IPS-NIHi11 (cell line): ENCODE measurements at regions not wholly inside any gene's neighbourhood (a gene's known extent, or its start where the extent isn't known, plus 50 kb on each side); places are given as distances from the start of the nearest gene placed in this dataset.
"Not testable (repeated sequence)": the region's sequence is repeated elsewhere in the genome, so short reads cannot be mapped to it uniquely, and the experiment has no call there.

Experiments used
- DNase-seq: peaks from one replicate; pipeline ENCODE4 v3.0.0; 2012; ENCODE audit warnings: mixed read lengths, low spot score

DNA sequence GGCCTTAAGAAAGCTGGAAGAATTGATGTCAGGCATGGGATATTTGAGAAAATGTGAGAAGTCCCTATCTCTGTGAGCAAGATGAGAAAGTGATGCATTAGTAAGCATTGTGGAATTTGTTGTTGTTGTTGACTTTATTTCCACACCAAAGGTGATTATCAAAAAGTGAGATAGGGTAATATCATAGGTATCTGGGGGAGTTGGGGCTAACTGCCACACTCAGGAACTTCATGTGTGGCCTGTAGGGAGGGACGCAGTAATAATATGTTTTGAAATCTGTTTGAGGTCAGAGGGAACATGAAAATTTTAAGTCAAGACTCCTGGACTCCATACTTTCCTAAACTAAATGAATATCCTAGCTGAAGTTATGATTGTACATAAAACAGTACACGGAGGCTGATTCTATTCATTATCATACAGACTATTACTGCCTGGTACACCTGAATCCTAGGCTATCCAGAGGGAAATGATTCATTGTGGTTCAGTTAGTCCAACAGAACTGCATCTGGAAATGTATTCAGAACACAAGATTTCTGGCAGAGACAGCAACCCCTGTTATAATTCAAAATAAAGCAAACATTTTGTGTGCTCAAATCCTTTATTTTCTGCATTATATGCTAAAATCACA, 304.8 kb downstream of the CPS1 start:
- DNase-seq = no peak

DNA sequence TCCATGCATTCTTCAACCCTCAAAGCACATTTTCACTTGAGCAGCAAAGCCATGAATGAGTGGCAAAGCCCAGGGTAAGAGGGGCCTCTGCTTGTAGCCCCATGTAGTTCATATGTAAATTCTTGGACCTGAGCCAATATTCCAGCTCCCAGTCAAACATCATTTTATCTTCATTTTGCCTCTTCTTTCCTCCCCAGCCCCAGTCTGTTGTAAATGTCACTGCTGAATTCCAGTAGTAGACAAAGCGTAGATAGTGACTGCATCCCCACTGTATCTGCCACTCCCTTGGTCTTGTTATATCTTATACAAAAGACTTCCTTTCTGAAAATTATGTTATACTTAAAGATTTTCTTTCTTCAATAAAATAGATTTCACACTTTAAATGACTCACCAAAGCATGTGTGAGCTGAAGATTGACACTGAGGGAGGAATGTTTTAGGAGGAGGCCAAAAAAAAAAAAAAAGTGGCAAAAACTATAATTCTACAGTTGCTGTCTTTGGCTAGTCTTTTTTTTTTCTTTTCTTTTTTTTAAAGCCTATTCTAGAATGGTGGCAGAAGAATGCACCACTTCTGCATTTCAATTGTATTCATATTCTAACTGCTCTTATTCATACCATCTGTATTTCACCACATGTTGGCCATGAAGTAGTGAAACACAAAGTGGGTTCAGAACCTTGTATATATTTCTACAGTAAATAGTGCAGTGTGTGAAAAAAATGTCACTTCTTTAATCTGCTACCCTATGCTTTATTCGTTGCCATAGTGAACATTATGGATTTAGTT, 306.1 kb downstream of the CPS1 start:
- DNase-seq = no peak

DNA sequence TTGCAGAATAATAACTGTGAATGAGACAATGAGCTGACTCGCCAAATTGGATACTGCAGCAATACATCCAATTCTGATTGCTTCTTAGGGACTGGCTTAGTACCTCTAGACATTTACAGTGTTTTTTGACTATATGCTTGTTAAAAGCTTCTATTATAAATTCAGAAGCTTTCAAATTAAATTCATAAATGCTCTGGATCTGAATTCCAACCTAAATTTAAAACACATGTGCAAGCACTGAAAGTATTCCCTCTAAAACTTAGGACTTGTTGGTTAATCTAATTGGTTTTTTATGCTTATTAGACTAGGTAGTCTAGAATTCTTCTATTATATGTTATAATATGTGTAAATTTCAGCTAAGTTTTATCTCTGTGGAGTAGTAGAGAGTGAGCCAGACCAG, 306.9 kb downstream of the CPS1 start:
- DNase-seq = no peak

DNA sequence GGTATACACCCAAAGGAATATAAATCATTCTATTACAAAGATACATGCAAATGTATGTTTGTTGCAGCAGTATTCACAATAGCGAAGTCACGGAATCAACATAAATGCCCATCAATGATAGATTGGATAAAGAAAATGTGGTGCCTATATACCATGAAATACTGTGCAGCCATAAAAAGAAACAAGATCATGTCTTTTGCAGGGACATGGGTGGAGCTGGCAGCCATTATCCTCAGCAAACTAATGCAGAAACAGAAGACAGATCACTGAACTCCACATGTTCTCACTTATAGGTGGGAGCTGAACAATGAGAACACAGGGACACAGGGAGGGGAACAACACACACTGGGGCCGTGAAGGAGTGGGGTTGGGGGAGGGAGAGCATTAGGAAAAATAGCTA, 315.2 kb downstream of the CPS1 start:
- not testable (repeated sequence) for DNase-seq

DNA sequence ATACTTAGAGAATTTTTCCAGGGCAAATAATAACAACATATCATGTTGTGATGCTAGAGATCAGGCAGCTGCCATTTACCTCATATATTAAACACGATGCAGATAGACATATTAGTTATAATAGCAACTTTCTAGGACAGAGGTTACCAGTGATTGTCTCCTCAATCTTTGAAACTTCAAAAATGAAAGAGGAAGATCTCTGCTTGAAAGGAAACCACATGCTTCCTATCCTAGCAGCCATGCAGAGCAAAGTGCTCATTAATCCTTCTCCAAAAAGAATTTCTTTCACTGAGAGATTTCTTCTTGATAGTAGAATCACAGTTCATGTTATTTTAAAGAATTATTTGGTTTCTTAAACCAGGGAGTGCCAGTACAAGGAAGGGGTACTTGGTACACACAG, 317.2 kb downstream of the CPS1 start:
- no peak for DNase-seq

DNA sequence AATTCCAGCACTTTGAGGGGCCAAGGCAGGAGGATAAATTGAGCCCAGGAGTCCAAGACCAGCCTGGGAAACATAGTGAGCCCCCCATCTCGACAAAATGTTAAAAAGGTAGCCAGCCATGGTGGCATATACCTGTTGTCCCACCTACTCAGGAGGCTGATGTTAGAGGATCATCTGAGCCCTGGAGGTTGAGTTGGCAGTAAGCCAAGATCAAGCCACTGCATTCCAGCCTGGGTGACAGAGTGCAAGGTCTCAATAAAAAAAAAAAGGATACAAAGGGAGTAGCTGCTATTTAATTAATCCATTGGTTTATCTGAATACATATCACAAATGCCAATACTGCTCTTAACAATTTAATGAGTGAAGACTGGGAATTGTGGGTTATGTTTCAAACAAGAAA, 327.8 kb downstream of the CPS1 start:
- no peak for DNase-seq

DNA sequence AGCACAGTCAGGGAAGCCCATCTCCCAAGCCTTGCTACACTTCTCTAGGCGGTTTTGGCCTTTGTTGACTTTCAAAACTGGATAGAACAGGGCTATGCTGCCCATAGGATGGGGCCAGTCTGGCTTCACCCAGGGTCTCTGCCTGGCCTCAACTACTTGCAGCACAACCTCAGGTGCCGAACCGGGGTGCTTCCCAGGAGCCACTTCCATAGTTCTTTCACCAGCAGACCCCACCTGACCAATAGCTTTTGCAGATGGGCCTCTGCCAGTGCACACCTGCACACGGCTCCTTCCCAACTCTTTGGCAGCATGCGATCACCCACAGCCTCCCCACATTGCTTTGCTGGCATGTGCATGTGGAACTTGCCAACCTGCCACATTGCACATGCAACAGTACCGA, 331.6 kb downstream of the CPS1 start:
- DNase-seq = no peak

DNA sequence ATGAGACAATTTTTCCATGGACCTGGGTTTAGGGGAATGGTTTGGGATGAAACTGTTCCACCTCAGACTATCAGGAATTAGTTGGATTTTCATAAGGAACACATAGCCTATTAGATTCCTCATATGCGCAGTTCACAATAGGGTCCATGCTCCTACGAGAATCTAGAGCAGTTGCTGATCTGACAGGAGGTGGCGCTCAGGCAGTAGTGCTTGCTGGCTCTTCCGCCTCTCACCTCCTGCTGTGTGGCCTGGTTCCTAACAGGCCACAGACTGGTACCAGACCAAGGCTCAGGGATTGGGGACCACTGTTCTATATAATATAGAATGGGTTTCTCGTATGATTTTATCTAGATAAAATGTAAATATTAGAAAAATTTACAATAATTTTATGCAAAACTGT, 338.7 kb downstream of the CPS1 start:
- peak; percentile 11 for DNase-seq

DNA sequence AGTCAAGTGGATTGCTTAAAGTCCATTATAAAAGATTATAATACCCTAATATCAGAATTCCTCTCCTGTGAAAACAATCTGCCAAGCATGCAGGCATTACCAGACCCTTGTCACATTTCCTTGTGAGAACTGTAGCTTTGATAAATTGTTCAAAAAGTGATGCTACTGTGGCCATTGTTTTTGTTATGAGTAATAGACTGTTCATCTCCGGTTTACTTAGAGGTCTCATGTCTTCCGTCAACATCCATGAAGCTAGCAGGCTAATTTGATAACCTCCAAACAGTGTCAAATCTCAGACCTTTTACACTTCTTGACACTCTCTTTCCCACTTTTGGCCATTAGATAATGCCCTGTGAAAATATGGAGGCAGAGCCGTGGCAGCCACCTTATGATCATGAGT, 342.7 kb downstream of the CPS1 start:
- no peak for DNase-seq

DNA sequence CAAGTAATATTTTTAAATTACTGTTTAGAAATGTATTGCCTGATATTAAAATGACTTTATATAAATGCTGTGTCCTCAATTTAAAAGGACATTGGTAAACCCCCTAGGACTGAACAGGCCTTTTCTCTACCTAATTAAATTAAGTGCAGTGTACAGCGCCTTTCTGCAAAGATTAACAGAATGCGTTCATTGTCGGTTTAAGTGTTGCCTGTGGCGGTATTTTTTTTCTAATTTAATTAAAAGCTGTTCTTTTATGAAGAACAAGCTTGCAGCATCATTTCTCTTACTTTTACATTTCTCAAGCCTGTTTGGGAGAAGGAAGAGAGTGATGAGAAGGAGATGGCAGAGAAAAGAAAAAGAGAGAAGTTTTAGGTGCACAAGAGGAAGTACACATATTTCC, 344.9 kb downstream of the CPS1 start:
- DNase-seq = no peak

DNA sequence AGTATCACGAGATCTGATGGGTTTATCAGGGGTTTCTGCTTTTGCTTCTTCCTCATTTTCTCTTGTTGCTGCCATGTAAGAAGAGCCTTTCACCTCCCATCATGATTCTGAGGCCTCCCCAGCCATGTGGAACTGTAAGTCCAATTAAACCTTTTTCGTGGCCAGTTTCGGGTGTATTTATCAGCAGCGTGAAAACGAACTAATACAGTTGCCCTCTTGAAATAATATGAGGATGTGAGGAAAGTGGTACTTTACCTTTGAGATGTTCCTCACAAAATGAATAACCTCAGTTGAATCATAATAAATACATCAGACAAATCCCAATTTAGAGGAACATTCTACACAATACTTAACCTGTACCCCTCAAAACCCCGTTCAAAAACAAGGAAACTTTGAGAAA, 356.4 kb downstream of the CPS1 start:
- no peak for DNase-seq

DNA sequence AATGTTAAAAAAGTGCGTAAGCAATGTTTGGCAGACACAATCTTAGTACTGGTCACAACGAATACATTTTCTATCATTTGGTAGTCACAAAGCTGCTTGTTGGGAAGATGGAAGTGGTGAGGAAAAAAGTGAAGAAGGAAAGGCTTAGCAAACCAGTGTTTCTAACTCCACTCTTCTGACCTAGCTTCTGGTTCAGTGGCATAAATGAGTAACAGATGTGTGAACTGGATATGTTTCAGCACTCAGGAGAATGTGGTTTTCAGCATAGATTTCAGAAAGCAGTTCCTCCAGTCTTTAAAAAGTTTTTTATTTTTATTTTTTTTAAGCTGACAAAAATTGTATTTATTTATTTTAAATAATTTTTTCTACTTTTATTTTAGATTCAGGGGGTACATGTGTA, 357.1 kb downstream of the CPS1 start:
- no peak for DNase-seq

DNA sequence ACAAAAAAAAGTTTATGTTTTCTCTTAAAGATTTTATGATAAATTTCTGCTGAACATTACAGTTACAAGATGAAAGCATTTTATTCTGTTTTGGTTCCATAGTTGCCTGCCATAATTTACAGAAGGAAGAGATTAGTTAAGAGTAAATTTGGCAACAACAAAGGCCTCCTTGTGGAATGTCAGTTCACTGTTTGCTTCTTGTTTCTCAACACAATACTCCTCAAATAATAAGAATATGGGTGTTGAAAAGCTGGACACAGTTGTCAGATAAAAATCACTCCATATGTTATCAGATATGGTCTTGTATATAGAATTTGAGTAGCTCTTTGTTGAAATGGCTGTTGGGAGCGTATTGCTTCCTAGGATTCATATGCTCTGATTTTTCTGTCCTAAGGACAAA, 359.5 kb downstream of the CPS1 start:
- no peak for DNase-seq

DNA sequence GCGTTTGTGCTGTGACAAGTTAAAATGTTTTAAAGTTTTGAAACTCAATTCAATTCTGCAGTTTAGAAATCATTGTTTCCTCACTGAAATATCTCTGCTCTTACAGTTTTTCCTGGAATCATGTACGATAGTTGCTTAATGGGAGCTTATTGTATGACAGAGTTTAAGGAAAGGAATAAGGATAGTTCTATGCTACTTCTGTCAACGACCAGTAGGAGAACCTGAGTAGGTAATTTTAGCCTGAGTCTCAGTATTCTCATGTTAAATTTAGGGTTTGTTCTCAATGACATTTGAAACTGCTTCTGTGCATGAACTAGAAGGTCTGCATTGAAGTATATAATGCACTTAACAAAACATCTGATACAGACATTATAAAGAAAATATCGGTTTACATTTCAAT, 361.1 kb downstream of the CPS1 start:
- DNase-seq = no peak

DNA sequence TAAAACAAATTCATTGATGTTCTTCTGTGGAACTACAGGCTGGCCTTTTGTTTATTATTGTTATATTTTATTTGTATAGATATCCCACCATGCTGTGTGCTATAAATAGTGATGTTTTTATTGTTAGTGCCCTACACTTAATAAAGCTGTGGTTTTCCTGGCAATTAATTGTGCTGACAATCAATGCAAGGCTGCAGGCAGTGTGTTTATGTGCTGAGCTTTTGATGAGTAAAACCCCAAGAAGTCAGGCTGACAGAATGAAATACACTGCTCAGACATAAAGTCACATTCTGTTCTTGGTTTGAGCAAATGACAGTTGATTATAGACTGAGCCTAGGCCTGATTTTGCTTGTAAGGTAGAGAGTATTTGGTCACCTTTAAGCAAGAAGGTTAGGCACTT, 362.7 kb downstream of the CPS1 start:
- DNase-seq = no peak

DNA sequence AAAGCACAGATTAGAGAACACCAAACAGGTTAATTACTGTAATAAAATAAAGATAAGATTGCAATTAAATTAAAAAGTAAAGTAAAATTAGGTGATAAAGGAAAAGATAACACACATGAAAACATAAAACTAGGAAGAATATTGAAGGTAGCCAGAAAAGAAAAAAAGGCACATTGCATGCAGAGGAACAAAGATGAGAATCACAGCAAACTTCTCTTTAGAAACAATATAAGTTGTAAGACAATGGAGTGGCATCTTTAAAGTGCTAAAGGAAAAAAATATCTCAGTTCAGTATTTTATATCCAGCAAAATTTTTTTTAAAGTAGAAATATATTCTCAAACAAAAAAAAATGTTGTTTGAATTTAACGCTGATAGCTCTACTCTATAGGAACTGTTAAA, 366.0 kb downstream of the CPS1 start:
- DNase-seq = no peak

DNA sequence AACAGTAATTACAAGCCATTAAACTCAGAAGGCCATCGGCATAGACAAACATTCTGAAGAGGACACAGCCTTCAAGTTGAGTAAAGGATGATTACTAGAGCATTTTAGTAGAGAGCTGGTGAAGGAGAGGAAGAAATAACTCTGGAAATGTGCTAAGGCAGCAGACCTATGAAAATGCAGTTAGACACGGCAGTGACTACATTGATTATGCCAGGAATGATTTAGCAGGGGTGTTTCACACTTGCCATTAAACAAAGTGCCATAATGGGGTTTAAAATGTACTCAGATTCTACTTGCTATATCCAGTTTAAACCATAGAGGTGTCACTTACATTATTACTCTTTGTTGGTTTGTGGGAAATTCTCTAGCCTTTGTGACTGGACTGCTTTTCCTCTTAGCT, 372.3 kb downstream of the CPS1 start:
- DNase-seq = no peak

DNA sequence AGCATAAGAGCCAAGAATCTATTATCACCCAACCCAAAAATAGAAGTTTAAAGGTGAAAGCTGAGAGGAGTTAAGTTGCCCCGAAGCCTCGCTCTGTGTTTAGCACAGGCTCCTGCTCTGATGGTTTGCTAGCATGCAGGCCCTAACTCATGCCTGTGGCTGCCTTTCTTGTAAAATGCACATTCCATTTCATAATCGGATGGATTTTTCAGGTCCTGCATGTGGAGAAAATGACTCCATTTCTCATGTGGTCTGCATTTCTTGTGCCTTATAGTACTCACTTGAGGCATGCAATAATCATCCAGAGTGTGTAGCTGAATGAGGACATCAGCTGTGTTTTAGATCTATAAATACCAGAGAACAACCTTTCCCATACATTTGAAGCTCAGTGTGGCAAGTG, 381.8 kb downstream of the CPS1 start:
- DNase-seq = no peak

DNA sequence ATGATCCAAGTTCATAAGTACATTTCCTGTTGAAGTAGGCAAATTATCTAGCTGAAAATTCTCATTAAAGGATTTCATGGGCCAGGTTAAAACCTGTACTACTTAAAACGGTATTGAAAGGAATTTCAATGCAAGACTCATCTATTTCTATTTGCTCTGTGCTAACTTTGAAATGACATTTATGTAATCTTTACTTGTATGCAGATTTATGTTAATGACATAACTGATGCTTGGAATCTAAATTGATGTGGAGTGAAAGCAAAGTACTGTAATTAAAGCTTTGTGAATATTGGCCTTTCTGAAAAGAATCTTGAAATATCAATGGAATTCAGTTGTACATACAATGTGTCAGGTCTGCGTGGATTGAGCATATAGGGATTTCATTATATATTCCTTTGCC, 390.0 kb downstream of the CPS1 start:
- DNase-seq = no peak

DNA sequence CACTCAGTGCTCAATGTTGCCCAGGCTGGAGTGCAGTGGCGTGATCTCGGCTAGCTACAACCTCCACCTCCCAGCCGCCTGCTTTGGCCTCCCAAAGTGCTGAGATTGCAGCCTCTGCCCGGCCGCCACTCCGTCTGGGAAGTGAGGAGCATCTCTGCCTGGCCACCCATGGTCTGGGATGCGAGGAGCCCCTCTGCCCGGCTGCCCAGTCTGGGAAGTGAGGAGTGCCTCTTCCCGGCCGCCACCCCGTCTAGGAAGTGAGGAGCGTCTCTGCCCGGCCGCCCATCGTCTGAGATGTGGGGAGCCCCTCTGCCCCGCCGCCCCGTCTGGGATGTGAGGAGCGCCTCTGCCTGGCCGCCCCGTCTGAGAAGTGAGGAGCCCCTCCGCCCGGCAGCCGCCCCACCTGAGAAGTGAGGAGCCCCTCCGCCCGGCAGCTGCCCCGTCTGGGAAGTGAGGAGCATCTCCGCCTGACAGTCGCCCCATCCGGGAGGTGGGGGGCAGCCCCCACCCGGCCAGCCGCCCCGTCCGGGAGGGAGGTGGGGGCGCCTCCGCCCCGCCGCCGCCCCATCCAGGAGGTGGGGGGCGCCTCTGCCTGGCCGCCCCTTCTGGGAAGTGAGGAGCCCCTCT, 394.1 kb downstream of the CPS1 start:
- DNase-seq = not testable (repeated sequence)

DNA sequence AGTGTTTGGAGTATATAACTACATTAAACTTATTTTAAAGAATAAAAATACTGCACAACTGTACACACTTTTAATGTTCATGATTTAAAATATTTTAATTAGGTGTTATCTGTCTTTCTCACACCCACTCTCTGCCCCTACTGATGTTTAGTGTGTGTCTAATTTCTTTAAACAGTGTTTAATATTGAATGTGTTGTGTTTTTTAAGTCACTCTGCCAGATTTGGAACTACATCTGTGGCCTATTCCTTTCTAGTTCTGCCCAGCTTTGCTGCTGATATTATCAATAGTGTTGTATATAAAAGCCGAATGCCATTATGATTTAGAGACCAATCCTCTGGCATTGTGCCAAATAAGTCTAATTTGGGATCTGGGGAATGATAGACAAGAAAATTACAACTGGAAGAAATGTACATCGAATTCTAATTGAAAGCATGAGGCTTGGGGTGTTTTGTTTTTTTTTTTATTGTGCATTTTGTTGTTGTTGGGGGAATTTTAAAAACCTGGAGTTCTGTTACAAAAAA, 398.0 kb downstream of the CPS1 start:
- no peak for DNase-seq

DNA sequence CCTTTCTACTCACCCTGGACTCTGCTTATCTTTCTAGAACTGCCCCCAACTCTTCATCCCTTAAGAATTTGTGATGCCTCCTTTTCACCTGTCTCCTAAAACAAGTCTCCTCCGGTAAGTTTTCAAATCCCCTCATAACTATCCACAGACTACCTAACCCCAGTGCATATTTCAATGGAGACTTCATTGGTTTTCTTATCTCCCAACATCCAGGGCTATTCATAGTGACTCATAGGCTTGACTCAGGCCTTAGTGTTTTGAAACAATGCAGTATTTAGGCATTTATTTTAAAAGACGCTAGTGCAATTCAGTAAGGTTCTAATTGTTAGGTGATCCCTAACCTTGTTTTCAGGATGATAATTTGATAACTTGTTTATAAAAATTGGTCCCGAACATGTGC, 399.2 kb downstream of the CPS1 start:
- no peak for DNase-seq

DNA sequence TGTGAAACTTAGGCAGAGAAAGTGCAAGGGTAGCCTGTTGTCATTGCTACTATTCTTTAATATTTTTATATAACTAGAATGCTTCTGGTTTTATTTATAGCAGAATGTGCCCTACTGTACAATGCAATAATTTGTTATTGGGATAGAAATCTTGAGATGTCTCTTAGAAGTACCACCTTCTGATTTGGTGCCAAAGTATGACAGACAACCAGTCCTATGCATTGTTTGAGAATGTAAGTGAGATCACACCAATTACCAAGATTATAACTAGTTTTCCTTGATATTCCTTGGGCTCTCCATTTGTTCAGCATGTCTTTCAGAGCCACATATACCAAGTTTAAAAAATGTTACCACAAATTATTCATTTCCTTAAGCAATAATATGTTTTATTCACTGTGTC, 399.7 kb downstream of the CPS1 start:
- no peak for DNase-seq
